ENCODE measurements at regions not wholly inside any gene's neighbourhood (a gene's known extent, or its start where the extent isn't known, plus 50 kb on each side); places are given as distances from the start of the nearest gene placed in this dataset.

- DNase-seq (ENCODE audit: low read depth in 1 of 2, low spot score in 1 of 2) = no peak
These were observed 336.0 kb upstream of the EEF2KMT start for GRCh38 chr16:5433587-5433986.

GRCh38 chr16:5432166-5432565, 334.6 kb upstream of the EEF2KMT start:
- DNase-seq (ENCODE audit: low read depth in 1 of 2, low spot score in 1 of 2) = no peak

- DNase-seq (ENCODE audit: low read depth in 1 of 2, low spot score in 1 of 2) = no peak
These were observed 333.0 kb upstream of the EEF2KMT start for GRCh38 chr16:5430598-5430997.

- no peak for DNase-seq (ENCODE audit: low read depth in 1 of 2, low spot score in 1 of 2)
These were observed 331.3 kb upstream of the EEF2KMT start for GRCh38 chr16:5428932-5429331.

GRCh38 chr16:5427571-5427970, 330.0 kb upstream of the EEF2KMT start:
- no peak for DNase-seq (ENCODE audit: low read depth in 1 of 2, low spot score in 1 of 2)

- DNase-seq (ENCODE audit: low read depth in 1 of 2, low spot score in 1 of 2) = no peak
These were observed 325.3 kb upstream of the EEF2KMT start for GRCh38 chr16:5422643-5423496.

- DNase-seq (ENCODE audit: low read depth in 1 of 2, low spot score in 1 of 2) = no peak
These were observed 324.5 kb upstream of the EEF2KMT start for GRCh38 chr16:5422047-5422446.

GRCh38 chr16:5416013-5416412, 318.4 kb upstream of the EEF2KMT start:
- no peak for DNase-seq (ENCODE audit: low read depth in 1 of 2, low spot score in 1 of 2)

- DNase-seq (ENCODE audit: low read depth in 1 of 2, low spot score in 1 of 2) = no peak
These were observed 317.5 kb upstream of the EEF2KMT start for GRCh38 chr16:5415123-5415522.

- DNase-seq (ENCODE audit: low read depth in 1 of 2, low spot score in 1 of 2) = no peak
These were observed 315.1 kb upstream of the EEF2KMT start for GRCh38 chr16:5412731-5413130.

- DNase-seq (ENCODE audit: low read depth in 1 of 2, low spot score in 1 of 2) = no peak
These were observed 300.6 kb upstream of the EEF2KMT start for GRCh38 chr16:5398203-5398602.

- DNase-seq (ENCODE audit: low read depth in 1 of 2, low spot score in 1 of 2) = no peak
These were observed 299.3 kb upstream of the EEF2KMT start for GRCh38 chr16:5396880-5397279.

- DNase-seq (ENCODE audit: low read depth in 1 of 2, low spot score in 1 of 2) = no peak
These were observed 295.5 kb upstream of the EEF2KMT start for GRCh38 chr16:5393070-5393469.

GRCh38 chr16:5386989-5387388, 289.4 kb upstream of the EEF2KMT start:
- no peak for DNase-seq (ENCODE audit: low read depth in 1 of 2, low spot score in 1 of 2)

GRCh38 chr16:5385811-5386210, 288.2 kb upstream of the EEF2KMT start:
- no peak for DNase-seq (ENCODE audit: low read depth in 1 of 2, low spot score in 1 of 2)

- DNase-seq (ENCODE audit: low read depth in 1 of 2, low spot score in 1 of 2) = no peak
These were observed 287.5 kb upstream of the EEF2KMT start for GRCh38 chr16:5385115-5385514.

GRCh38 chr16:5383737-5384136, 286.1 kb upstream of the EEF2KMT start:
- DNase-seq (ENCODE audit: low read depth in 1 of 2, low spot score in 1 of 2) = no peak

- no peak for DNase-seq (ENCODE audit: low read depth in 1 of 2, low spot score in 1 of 2)
These were observed 284.9 kb upstream of the EEF2KMT start for GRCh38 chr16:5382484-5382883.

- no peak for DNase-seq (ENCODE audit: low read depth in 1 of 2, low spot score in 1 of 2)
These were observed 283.9 kb upstream of the EEF2KMT start for GRCh38 chr16:5381481-5381880.

- no peak for DNase-seq (ENCODE audit: low read depth in 1 of 2, low spot score in 1 of 2)
These were observed 282.4 kb upstream of the EEF2KMT start for GRCh38 chr16:5379954-5380353.

GRCh38 chr16:5378531-5378930, 280.9 kb upstream of the EEF2KMT start:
- no peak for DNase-seq (ENCODE audit: low read depth in 1 of 2, low spot score in 1 of 2)

GRCh38 chr16:5377280-5377898, 279.8 kb upstream of the EEF2KMT start:
- no peak for DNase-seq (ENCODE audit: low read depth in 1 of 2, low spot score in 1 of 2)

- no peak for DNase-seq (ENCODE audit: low read depth in 1 of 2, low spot score in 1 of 2)
These were observed 276.6 kb upstream of the EEF2KMT start for GRCh38 chr16:5374184-5374583.
